SK-N-SH (cell line): ENCODE measurements at regions not wholly inside any gene's neighbourhood (a gene's known extent, or its start where the extent isn't known, plus 50 kb on each side); places are given as distances from the start of the nearest gene placed in this dataset.

Experiments
- CTCF ChIA-PET: fragments of 300-600, 350-600 bp; formaldehyde crosslinking; extraction: SDS; loops from one replicate; lab custom pipeline; 2021; lab: Yijun Ruan, JAX
- POLR2A ChIA-PET: fragments of 350-600 bp; sonication (Branson Sonifier 250); formaldehyde crosslinking; extraction: SDS; loops from one replicate; lab custom pipeline; 2020; ENCODE audit warnings: antibody characterized with exemption, inconsistent platforms; lab: Yijun Ruan, JAX
- DNase-seq: peaks from one replicate; pipeline ENCODE4 v3.0.0; 2012
- H2AFZ ChIP-seq: fragments of 200-600 bp; sonication (generic); 2 replicates; pipeline ENCODE4 v1.8.1; 2016; ENCODE audit warnings: antibody characterized with exemption, mild to moderate bottlenecking, low read depth
- H3F3A ChIP-seq: fragments of 200-600 bp; sonication (generic); replicated peaks from 2 replicates; pipeline ENCODE3; 2016; ENCODE audit warnings: antibody characterized with exemption, mild to moderate bottlenecking; ENCODE audit not compliant: insufficient read depth
- H3K27ac ChIP-seq, 2 experiments: fragments of 200-500 bp in 1 of 2; fragments of 200-600 bp in 1 of 2; sonication (Bioruptor generic) in 1 of 2; sonication (generic), shearing (Covaris generic) in 1 of 2; 2 replicates each; pipeline versions ENCODE4 v1.5.1 to v1.6.1; 2014 to 2016; ENCODE audit warnings: low read depth in 2 of 2, inconsistent platforms in 1 of 2, low read length in 1 of 2, mild to moderate bottlenecking in 1 of 2, mixed read lengths in 1 of 2
- H3K27me3 ChIP-seq: fragments of 200-600 bp; sonication (generic), shearing (Covaris generic); 2 replicates; pipeline ENCODE4 v1.6.1; 2016; ENCODE audit warnings: mixed run types; ENCODE audit not compliant: insufficient read depth
- H3K36me3 ChIP-seq, 2 experiments: fragments of 200-500 bp in 1 of 2; fragments of 200-600 bp in 1 of 2; sonication (Bioruptor generic) in 1 of 2; sonication (generic) in 1 of 2; replicated peaks in 1 of 2; 2 replicates each; pipeline versions ENCODE3 to v1.5.1; 2014 to 2016; ENCODE audit warnings: low read length in 1 of 2, mild to moderate bottlenecking in 1 of 2; ENCODE audit not compliant: insufficient read depth in 2 of 2, control insufficient read depth in 1 of 2
- H3K4me1 ChIP-seq, 2 experiments: fragments of 200-500 bp in 1 of 2; fragments of 200-600 bp in 1 of 2; sonication (Bioruptor generic) in 1 of 2; sonication (generic), shearing (Covaris generic) in 1 of 2; 2 replicates each; pipeline versions ENCODE4 v1.5.1 to v1.6.1; 2014 to 2016; ENCODE audit warnings: low read depth in 1 of 2, low read length in 1 of 2, mixed run types in 1 of 2; ENCODE audit not compliant: insufficient read depth in 2 of 2, control insufficient read depth in 1 of 2
- H3K4me2 ChIP-seq: fragments of 200-600 bp; sonication (generic), shearing (Covaris generic); 2 replicates; pipeline ENCODE4 v1.6.1; 2017; ENCODE audit warnings: mixed run types
- H3K4me3 ChIP-seq, 2 experiments: fragments of 200-500 bp in 1 of 2; fragments of 200-600 bp in 1 of 2; sonication (Bioruptor generic) in 1 of 2; sonication (generic), shearing (Covaris generic) in 1 of 2; 2 replicates each; pipeline versions ENCODE4 v1.5.1 to v1.8.1; 2014 to 2016; ENCODE audit warnings: low read depth in 2 of 2, inconsistent platforms in 1 of 2, low read length in 1 of 2, mild to moderate bottlenecking in 1 of 2, mixed read lengths in 1 of 2, moderate library complexity in 1 of 2
- H3K79me2 ChIP-seq: fragments of 200-600 bp; sonication (generic); 2 replicates; pipeline ENCODE4 v1.8.1; 2017; ENCODE audit warnings: mild to moderate bottlenecking; ENCODE audit not compliant: insufficient read depth
- H3K9ac ChIP-seq: fragments of 200-600 bp; sonication (generic); 2 replicates; pipeline ENCODE4 v1.6.1; 2017; ENCODE audit warnings: mixed run types
- H3K9me2 ChIP-seq: fragments of 200-600 bp; sonication (generic); 2 replicates; pipeline ENCODE4 v1.6.1; 2017; ENCODE audit warnings: mixed run types
- H3K9me3 ChIP-seq: fragments of 200-600 bp; sonication (generic); 2 replicates; pipeline ENCODE4 v1.6.1; 2017; ENCODE audit warnings: mixed run types, mild to moderate bottlenecking, moderate library complexity
- H4K20me1 ChIP-seq: fragments of 200-600 bp; sonication (generic); 2 replicates; pipeline ENCODE4 v1.6.1; 2017; ENCODE audit warnings: mild to moderate bottlenecking, mixed run types; ENCODE audit not compliant: insufficient read depth
- CTCF ChIP-seq: fragments of 200-600 bp; sonication (generic); IDR thresholded peaks from 2 replicates; pipeline ENCODE4 v1.6.1; 2017; ENCODE audit warnings: antibody characterized with exemption, mild to moderate bottlenecking, moderate library complexity
- ELF1 ChIP-seq: IDR thresholded peaks from 2 replicates; pipeline ENCODE4 v1.4.0; 2012
- EP300 ChIP-seq, 2 experiments: IDR thresholded peaks; 2 replicates each; pipeline versions ENCODE4 v1.4.0 to v1.6.1; 2012; ENCODE audit warnings: borderline replicate concordance in 1 of 2, low read depth in 1 of 2, low read length in 1 of 2
- EZH2phosphoT487 ChIP-seq: fragments of 200-600 bp; sonication (generic); IDR thresholded peaks from 2 replicates; pipeline ENCODE4 v1.6.1; 2017; ENCODE audit warnings: low read depth, mixed run types, mild to moderate bottlenecking, antibody characterized with exemption, moderate library complexity, borderline replicate concordance
- GATA2 ChIP-seq: sonication (generic); formaldehyde crosslinking; IDR thresholded peaks from 2 replicates; pipeline ENCODE4 v1.5.0; 2020; ENCODE audit warnings: mild to moderate bottlenecking, missing genetic modification reagents
- JUND ChIP-seq: IDR thresholded peaks from 2 replicates; pipeline ENCODE4 v1.4.0; 2012
- MXI1 ChIP-seq: IDR thresholded peaks from 2 replicates; pipeline ENCODE4 v1.6.1; 2012; ENCODE audit warnings: mild to moderate bottlenecking, low read depth, low read length, improper control_type of control experiment
- RAD21 ChIP-seq: IDR thresholded peaks from 2 replicates; pipeline ENCODE4 v1.6.1; 2012; ENCODE audit warnings: mild to moderate bottlenecking, low read length
- RCOR1 ChIP-seq: fragments of 150-350 bp; IDR thresholded peaks from 2 replicates; pipeline ENCODE4 v1.6.1; 2017; ENCODE audit warnings: antibody characterized with exemption, low read length
- REST ChIP-seq: IDR thresholded peaks from 2 replicates; pipeline ENCODE4 v1.6.1; 2012; ENCODE audit warnings: mild to moderate bottlenecking, low read depth, low read length, moderate library complexity
- RFX5 ChIP-seq: IDR thresholded peaks from 2 replicates; pipeline ENCODE4 v1.6.1; 2012; ENCODE audit warnings: mild to moderate bottlenecking, improper control_type of control experiment, low read length
- SIN3A ChIP-seq: IDR thresholded peaks from 2 replicates; pipeline ENCODE4 v1.6.1; 2012; ENCODE audit warnings: low read depth, mild to moderate bottlenecking, low read length, moderate library complexity, borderline replicate concordance
- TEAD4 ChIP-seq: IDR thresholded peaks from 2 replicates; pipeline ENCODE4 v1.4.0; 2012; ENCODE audit warnings: mild to moderate bottlenecking, borderline replicate concordance; ENCODE audit not compliant: insufficient read depth
- YY1 ChIP-seq: IDR thresholded peaks from 2 replicates; pipeline ENCODE4 v1.4.0; 2012; ENCODE audit warnings: low read depth, mild to moderate bottlenecking
- WGBS: methylation state at CpG from one replicate; pipeline ENCODE4 v1.1.6; 2017; ENCODE audit warnings: low lambda C conversion rate; 5-methylcytosine and 5-hydroxymethylcytosine counted together
- TF ChIP-seq, protein P1 (sequence below): IDR thresholded peaks from 2 replicates; pipeline ENCODE4; 2012
- TF ChIP-seq, protein P2 (sequence below): IDR thresholded peaks from 2 replicates; pipeline ENCODE4 v1.4.0; 2012; ENCODE audit warnings: low read depth, borderline replicate concordance
- TF ChIP-seq, protein P3 (sequence below): fragments of 150-350 bp; IDR thresholded peaks from 2 replicates; pipeline ENCODE4 v1.6.1; 2017; ENCODE audit warnings: antibody characterized with exemption, low read length, low read depth, borderline replicate concordance

DNA sequence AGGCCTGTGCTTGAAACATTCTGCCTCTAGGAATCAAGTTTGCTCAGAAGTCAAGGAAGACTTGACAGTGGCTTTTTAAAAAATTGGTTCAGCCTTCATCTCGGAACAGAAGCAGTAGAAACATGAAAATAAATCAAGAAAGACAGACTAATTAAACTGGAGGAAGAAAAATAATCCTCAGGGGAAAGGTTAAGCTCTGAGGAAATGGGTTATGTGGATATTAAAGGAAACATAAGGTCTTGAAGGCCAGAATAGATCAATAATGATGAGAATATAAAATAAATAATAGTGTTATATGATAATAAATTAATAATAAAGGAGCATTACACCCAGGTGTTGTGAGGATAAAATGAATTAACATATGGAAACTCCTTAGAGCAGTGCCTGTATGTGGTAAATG lies 121.7 kb downstream of the GPR63 start (continued):
- TF ChIP-seq, protein P1, sequence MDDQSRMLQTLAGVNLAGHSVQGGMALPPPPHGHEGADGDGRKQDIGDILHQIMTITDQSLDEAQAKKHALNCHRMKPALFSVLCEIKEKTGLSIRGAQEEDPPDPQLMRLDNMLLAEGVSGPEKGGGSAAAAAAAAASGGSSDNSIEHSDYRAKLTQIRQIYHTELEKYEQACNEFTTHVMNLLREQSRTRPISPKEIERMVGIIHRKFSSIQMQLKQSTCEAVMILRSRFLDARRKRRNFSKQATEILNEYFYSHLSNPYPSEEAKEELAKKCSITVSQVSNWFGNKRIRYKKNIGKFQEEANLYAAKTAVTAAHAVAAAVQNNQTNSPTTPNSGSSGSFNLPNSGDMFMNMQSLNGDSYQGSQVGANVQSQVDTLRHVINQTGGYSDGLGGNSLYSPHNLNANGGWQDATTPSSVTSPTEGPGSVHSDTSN, result no peak
- TF ChIP-seq REST, result no peak

- Histone ChIP-seq H3K4me2 (no peak overlapping the region), H3K4me3 (no peak overlapping the region), H3K27ac (no peak overlapping the region), H3F3A (no peaks in the 10 kb centered on the region), H3K4me1 (no peaks in the 10 kb centered on the region; a peak in 1 of 4 replicates), H3K79me2 (no peaks in the 10 kb centered on the region), H3K27me3 (no peaks in the 10 kb centered on the region), H3K9ac (no peak overlapping the region), H3K36me3 (no peaks in the 10 kb centered on the region), H3K9me2 (no peaks in the 10 kb centered on the region), H3K9me3 (no peaks in the 10 kb centered on the region), H4K20me1 (no peaks in the 10 kb centered on the region), H2AFZ (no peak overlapping the region)
- POLR2A ChIA-PET, result no interaction called here
- TF ChIP-seq RAD21 (no peak), EP300 (IDR thresholded peaks at IDR 0.05; ENCODE audit: borderline replicate concordance in 1 of 2, low read depth in 1 of 2, low read length in 1 of 2) (no peak), RFX5 (no peak)
- DNase-seq, result no peak
- CTCF ChIA-PET, result no interaction called here
- 15% methylated on average over 2 of the region's 2 CpGs for WGBS
These were observed 132.6 kb downstream of the GPR63 start for GRCh38 chr6:96704713-96705112.

GRCh38 chr6:96702626-96703025 lies 134.7 kb downstream of the GPR63 start:
- Histone ChIP-seq H4K20me1 (no peaks in the 10 kb centered on the region), H3K4me3 (no peak overlapping the region), H3K36me3 (no peaks in the 10 kb centered on the region), H3F3A (no peaks in the 10 kb centered on the region), H3K27me3 (no peaks in the 10 kb centered on the region), H3K4me1 (no peaks in the 10 kb centered on the region; a peak in 1 of 4 replicates), H3K27ac (no peak overlapping the region), H3K9me2 (no peaks in the 10 kb centered on the region), H3K4me2 (no peak overlapping the region), H2AFZ (no peak overlapping the region), H3K79me2 (no peaks in the 10 kb centered on the region), H3K9me3 (no peaks in the 10 kb centered on the region), H3K9ac (no peak overlapping the region)
- ChIA-PET POLR2A (no interaction called here), CTCF (no interaction called here)
- DNase-seq, result no peak
- 22% methylated on average over 4 of the region's 4 CpGs for WGBS
- TF ChIP-seq RCOR1 (no peak), GATA2 (CRISPR knock-in tag) (no peak), TEAD4 (no peak), ELF1 (no peak), EZH2phosphoT487 (no peak), MXI1 (no peak), SIN3A (no peak), JUND (no peak), CTCF (no peak), YY1 (no peak)
- TF ChIP-seq, protein P2, sequence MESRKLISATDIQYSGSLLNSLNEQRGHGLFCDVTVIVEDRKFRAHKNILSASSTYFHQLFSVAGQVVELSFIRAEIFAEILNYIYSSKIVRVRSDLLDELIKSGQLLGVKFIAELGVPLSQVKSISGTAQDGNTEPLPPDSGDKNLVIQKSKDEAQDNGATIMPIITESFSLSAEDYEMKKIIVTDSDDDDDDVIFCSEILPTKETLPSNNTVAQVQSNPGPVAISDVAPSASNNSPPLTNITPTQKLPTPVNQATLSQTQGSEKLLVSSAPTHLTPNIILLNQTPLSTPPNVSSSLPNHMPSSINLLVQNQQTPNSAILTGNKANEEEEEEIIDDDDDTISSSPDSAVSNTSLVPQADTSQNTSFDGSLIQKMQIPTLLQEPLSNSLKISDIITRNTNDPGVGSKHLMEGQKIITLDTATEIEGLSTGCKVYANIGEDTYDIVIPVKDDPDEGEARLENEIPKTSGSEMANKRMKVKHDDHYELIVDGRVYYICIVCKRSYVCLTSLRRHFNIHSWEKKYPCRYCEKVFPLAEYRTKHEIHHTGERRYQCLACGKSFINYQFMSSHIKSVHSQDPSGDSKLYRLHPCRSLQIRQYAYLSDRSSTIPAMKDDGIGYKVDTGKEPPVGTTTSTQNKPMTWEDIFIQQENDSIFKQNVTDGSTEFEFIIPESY, result no peak
- TF ChIP-seq, protein P3, sequence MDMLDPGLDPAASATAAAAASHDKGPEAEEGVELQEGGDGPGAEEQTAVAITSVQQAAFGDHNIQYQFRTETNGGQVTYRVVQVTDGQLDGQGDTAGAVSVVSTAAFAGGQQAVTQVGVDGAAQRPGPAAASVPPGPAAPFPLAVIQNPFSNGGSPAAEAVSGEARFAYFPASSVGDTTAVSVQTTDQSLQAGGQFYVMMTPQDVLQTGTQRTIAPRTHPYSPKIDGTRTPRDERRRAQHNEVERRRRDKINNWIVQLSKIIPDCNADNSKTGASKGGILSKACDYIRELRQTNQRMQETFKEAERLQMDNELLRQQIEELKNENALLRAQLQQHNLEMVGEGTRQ, result no peak
